Left cardiac atrium (tissue), 4 donors: ENCODE measurements at regions not wholly inside any gene's neighbourhood (a gene's known extent, or its start where the extent isn't known, plus 50 kb on each side); places are given as distances from the start of the nearest gene placed in this dataset.

Source experiments
- ATAC-seq, 2 donors: fragments of 200-7000 bp; cut with Tn5 transposase; one replicate each; pipeline ENCODE4 v1.9.1; 2020; ENCODE audit warnings: mild to moderate bottlenecking in 2 of 2, moderate library complexity in 2 of 2
- DNase-seq: peaks from one replicate; pipeline ENCODE4 v3.0.0-alpha.2; 2020
- intact Hi-C, 2 donors: fragments of 100-400 bp; cut with DNase I; formaldehyde crosslinking; loops; one replicate each; pipeline versions ENCODE4 v1.14.1 to v1.15.1; 2022 to 2023
- donor health status: DM: no; HTN: yes; CAD: no.
- donor health status: DM: no; HTN: yes; CAD: no; lungs with severe emphysema.
- donor health status: DM: yes; HTN: yes; CAD: no.
- donor health status: Dilated cardiomyopathy.

- intact Hi-C loops: no loop called here
- ATAC-seq: no peak
- DNase-seq: no peak
Measured at GRCh38 chr4:184939978-184940377, 78.3 kb upstream of the HELT start.

GRCh38 chr4:184940500-184940899 is 77.8 kb upstream of the HELT start:
- no peak for DNase-seq
- intact Hi-C loops: no loop called here
- no peak for ATAC-seq

GRCh38 chr4:184941671-184942418 is 76.4 kb upstream of the HELT start:
- no peak for DNase-seq
- ATAC-seq: no peak
- intact Hi-C loops: no loop called here

- intact Hi-C loops: no loop called here
- DNase-seq (no peak), ATAC-seq (no peak)
Measured at GRCh38 chr4:184942444-184943425, 75.6 kb upstream of the HELT start.

GRCh38 chr4:184949020-184949419 is 69.3 kb upstream of the HELT start:
- intact Hi-C loops: no loop called here
- ATAC-seq (no peak), DNase-seq (no peak)

- ATAC-seq: no peak
- intact Hi-C loops: no loop called here
- no peak for DNase-seq
Measured at GRCh38 chr4:184950117-184950830, 68.0 kb upstream of the HELT start.

- ATAC-seq: no peak
- no peak for DNase-seq
- intact Hi-C loops: no loop called here
Measured at GRCh38 chr4:184950926-184951325, 67.4 kb upstream of the HELT start.

- no peak for ATAC-seq
- intact Hi-C loops: no loop called here
- no peak for DNase-seq
Measured at GRCh38 chr4:184951668-184952160, 66.6 kb upstream of the HELT start.

- DNase-seq: no peak
- ATAC-seq: no peak
- intact Hi-C loops: no loop called here
Measured at GRCh38 chr4:184952522-184952921, 65.8 kb upstream of the HELT start.

- intact Hi-C loops: no loop called here
- DNase-seq (no peak), ATAC-seq (no peak)
Measured at GRCh38 chr4:184953421-184953945, 64.8 kb upstream of the HELT start.

GRCh38 chr4:184953971-184954370 is 64.3 kb upstream of the HELT start:
- DNase-seq: no peak
- intact Hi-C loops: no loop called here
- ATAC-seq: no peak

- DNase-seq (no peak), ATAC-seq (no peak)
- intact Hi-C loops: no loop called here
Measured at GRCh38 chr4:184954482-184954881, 63.8 kb upstream of the HELT start.

GRCh38 chr4:184955116-184955515 is 63.2 kb upstream of the HELT start:
- DNase-seq (no peak), ATAC-seq (no peak)
- intact Hi-C loops: no loop called here

GRCh38 chr4:184955636-184956035 is 62.7 kb upstream of the HELT start:
- intact Hi-C loops: no loop called here
- DNase-seq (no peak), ATAC-seq (no peak)

- DNase-seq (no peak), ATAC-seq (no peak)
- intact Hi-C loops: no loop called here
Measured at GRCh38 chr4:184957446-184958115, 60.7 kb upstream of the HELT start.

- peak in 1 of 2 donors; percentile 37 for ATAC-seq
- no peak for DNase-seq
- intact Hi-C loops: no loop called here
Measured at GRCh38 chr4:184958127-184958922, 60.0 kb upstream of the HELT start.

- intact Hi-C loops: no loop called here
- ATAC-seq (no peak), DNase-seq (no peak)
Measured at GRCh38 chr4:184958923-184959210, 59.4 kb upstream of the HELT start.

- DNase-seq: no peak
- ATAC-seq: no peak
- intact Hi-C loops: no loop called here
Measured at GRCh38 chr4:184959309-184959708, 59.0 kb upstream of the HELT start.
